Sigmoid colon (tissue), 6 donors: ENCODE measurements at regions not wholly inside any gene's neighbourhood (a gene's known extent, or its start where the extent isn't known, plus 50 kb on each side); places are given as distances from the start of the nearest gene placed in this dataset.
"Not testable (repeated sequence)": the region's sequence is repeated elsewhere in the genome, so short reads cannot be mapped to it uniquely, and the experiment has no call there.

ENCODE experiments used
- DNase-seq: peaks from one replicate; pipeline ENCODE4 v3.0.0-alpha.2; 2019
- H3K27ac ChIP-seq, 4 donors: fragments of 200-600 bp; sonication (generic); one replicate each; pipeline ENCODE4 v1.5.1; 2016 to 2019; ENCODE audit warnings: mild to moderate bottlenecking in 1 of 4
- H3K27me3 ChIP-seq, 3 donors: fragments of 200-600 bp; sonication (generic); one replicate each; pipeline ENCODE4 v1.5.1; 2019; ENCODE audit warnings: mild to moderate bottlenecking in 1 of 3
- H3K36me3 ChIP-seq, 4 donors: fragments of 200-600 bp; sonication (generic); one replicate each; pipeline ENCODE4 v1.5.1; 2016 to 2019
- H3K4me1 ChIP-seq, 4 donors: fragments of 200-600 bp; sonication (generic); one replicate each; pipeline ENCODE4 v1.5.1; 2017 to 2019
- H3K4me3 ChIP-seq, 4 donors: fragments of 200-600 bp; sonication (generic); one replicate each; pipeline ENCODE4 v1.5.1; 2017 to 2019; ENCODE audit warnings: mild to moderate bottlenecking in 2 of 4, moderate library complexity in 1 of 4
- H3K9me3 ChIP-seq, 4 donors: fragments of 200-600 bp in 3 of 4; sonication (generic) in 3 of 4; one replicate each; pipeline versions ENCODE4 v1.5.1 to v1.6.1; 2013 to 2019
- WGBS, 2 donors: extraction: QIAGEN DNeasy Blood & Tissue Kit; methylation state at CpG; one replicate each; pipeline ENCODE4 v1.1.7; 2013; 5-methylcytosine and 5-hydroxymethylcytosine counted together
- intact Hi-C: fragments of 100-400 bp; cut with DNase I; formaldehyde crosslinking; loops from one replicate; pipeline ENCODE4 v1.15.1; 2023
- donor health status: healthy with polysubstance abuse.
- donor health status: healthy.

DNA sequence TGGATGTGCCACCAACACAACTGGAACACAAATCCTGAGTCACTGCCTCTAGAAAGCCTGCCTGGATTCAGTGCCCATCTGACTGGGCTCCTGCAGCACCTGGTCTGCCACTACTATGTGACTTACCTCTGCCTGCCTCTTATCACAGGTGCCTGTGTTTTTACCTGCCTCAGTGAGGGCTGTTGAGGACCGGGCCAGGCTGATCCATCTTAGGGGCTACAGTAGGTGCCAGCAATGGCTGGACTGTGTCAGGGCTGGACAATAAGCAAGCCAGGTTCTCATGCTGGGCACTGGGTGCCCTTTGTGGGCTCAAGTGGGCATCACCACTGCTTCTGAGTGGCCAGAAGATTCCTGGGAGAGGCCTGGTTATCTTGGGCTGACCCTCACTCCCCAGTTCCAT lies 948.6 kb upstream of the TPTE start:
- H3K4me3 ChIP-seq, intact Hi-C loops, H3K36me3 ChIP-seq, H3K27ac ChIP-seq, H3K27me3 ChIP-seq, H3K4me1 ChIP-seq, DNase-seq, H3K9me3 ChIP-seq: not testable (repeated sequence)
- WGBS, 2 donors = 74 to 78% methylated on average over 1 of the region's 1 CpG

DNA sequence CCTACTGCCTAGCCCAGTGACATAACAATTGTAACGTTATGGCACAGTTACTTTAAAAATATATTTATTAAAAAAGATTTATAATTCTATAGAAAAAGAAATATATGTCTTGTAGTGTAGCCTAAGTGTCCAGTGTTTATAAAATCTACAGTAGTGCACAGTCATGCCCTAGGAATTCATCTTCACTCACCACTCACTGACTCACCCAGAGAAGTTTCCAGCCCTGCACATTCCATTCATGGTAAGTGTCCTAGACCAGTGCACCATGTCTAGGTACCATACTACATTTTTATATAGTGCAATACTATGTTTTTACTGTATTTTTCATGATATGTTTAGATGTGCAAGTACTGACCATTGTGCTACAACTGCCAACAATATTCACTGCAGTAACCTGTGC lies 947.9 kb upstream of the TPTE start:
- H3K27me3 ChIP-seq, H3K4me1 ChIP-seq, H3K9me3 ChIP-seq, DNase-seq, intact Hi-C loops, H3K36me3 ChIP-seq, H3K27ac ChIP-seq, H3K4me3 ChIP-seq: not testable (repeated sequence)
- no CpG with 5 or more reads among the region's 1 CpG for WGBS, 2 donors

DNA sequence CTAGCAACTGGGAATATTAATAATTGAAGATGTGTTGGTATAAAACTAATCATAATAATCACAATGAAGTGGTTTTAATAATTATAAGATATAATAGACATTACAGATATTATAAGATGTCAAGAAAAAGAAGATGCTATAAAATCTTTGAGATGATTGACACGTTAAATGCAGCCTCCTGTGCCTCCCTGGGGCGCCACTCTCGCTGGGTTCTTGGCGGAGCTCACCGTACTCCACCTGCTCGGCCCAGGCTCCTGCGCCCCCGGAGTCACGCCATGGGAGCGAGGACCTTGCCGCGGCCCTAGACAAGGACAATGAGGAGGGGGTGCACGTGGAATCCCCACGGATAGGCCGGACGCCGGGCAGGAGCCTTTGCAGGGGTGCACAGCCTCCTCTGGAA lies 942.1 kb upstream of the TPTE start:
- DNase-seq, intact Hi-C loops, H3K4me3 ChIP-seq, H3K9me3 ChIP-seq, H3K4me1 ChIP-seq, H3K27ac ChIP-seq, H3K27me3 ChIP-seq, H3K36me3 ChIP-seq: not testable (repeated sequence)
- WGBS, 2 donors = 81 to 83% methylated on average over 12 of the region's 17 CpGs

DNA sequence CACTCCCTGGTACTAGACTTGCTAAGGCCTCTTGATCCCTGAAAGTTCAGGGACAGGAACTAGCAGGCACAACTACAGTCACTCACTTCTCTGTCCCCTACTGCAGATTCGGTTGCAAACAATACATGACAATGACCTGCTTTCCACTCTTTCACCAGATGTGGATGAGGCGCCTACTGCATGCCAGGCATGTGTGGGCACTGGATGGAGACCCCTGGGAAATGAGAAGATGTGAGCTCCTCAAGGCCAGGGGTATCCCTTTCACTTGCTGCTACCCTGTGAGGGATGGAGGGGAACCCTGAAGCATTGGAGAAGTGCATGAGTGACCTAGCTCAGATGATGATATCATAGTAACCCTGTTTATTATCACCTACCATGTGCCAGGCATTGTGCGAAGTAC lies 933.4 kb upstream of the TPTE start:
- DNase-seq, H3K27me3 ChIP-seq, H3K4me3 ChIP-seq, H3K4me1 ChIP-seq, H3K36me3 ChIP-seq, intact Hi-C loops, H3K9me3 ChIP-seq, H3K27ac ChIP-seq: not testable (repeated sequence)
- 46 to 51% methylated on average over 2 of the region's 3 CpGs for WGBS, 2 donors

DNA sequence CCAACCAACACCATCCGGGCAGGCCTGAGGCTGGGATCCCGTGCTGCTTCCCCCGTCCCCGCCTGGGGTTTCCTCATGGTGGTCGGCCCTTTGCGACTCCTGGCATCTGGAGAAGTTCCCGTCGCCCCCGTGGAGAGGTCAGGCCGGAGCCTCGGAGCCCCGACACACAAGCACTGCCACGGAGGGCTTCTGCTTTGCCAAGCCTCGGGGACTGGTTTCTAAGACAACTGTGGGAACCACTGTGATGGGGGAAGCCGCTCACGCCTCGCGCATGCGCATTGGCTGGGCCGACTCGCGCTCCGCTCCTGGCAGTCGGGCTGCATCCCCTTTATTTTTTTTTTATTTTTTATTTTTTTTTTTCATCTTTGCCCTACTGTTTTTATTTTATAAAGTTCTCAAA lies 928.8 kb upstream of the TPTE start:
- DNase-seq, H3K4me3 ChIP-seq, H3K36me3 ChIP-seq, H3K27me3 ChIP-seq, H3K4me1 ChIP-seq, H3K27ac ChIP-seq, H3K9me3 ChIP-seq, intact Hi-C loops: not testable (repeated sequence)
- WGBS, 2 donors = 87 to 88% methylated on average over 20 of the region's 24 CpGs

DNA sequence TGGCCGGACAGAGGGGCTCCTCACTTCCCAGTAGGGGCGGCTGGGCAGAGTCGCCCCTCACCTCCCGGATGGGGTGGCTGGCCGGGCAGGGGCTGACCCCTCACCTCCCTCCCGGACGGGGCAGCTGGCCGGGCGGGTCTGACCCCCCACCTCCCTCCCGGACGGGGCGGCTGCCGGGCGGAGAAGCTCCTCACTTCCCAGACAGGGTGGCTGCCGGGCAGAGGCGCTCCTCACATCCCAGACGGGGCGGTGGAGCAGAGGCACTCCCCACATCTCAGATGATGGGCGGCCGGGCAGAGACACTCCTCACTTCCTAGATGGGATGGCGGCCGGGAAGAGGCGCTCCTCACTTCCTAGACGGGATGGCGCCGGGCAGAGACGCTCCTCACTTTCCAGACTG lies 927.7 kb upstream of the TPTE start:
- H3K36me3 ChIP-seq, H3K27ac ChIP-seq, DNase-seq, H3K27me3 ChIP-seq, intact Hi-C loops, H3K4me3 ChIP-seq, H3K4me1 ChIP-seq, H3K9me3 ChIP-seq: not testable (repeated sequence)
- 85 to 87% methylated on average over 16 of the region's 27 CpGs for WGBS, 2 donors

DNA sequence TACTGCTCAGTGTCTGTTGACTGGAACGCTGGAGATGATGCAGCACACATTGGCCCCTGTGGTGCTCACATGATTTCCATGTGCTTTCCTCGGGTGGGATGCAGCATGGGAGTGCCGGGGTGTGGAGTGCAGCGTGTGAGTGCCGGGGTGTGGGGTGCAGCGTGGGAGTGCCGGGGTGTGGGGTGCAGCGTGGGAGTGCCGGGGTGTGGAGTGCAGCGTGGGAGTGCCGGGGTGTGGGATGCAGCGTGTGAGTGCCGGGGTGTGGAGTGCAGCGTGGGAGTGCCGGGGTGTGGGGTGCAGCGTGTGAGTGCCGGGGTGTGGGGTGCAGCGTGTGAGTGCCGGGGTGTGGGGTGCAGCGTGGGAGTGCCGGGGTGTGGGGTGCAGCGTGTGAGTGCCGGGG lies 907.4 kb upstream of the TPTE start:
- H3K27ac ChIP-seq, intact Hi-C loops, H3K9me3 ChIP-seq, H3K27me3 ChIP-seq, H3K36me3 ChIP-seq, DNase-seq, H3K4me3 ChIP-seq, H3K4me1 ChIP-seq: not testable (repeated sequence)
- 89 to 92% methylated on average over 22 to 23 of the region's 23 CpGs for WGBS, 2 donors

- H3K27me3 ChIP-seq, intact Hi-C loops, H3K36me3 ChIP-seq, H3K4me1 ChIP-seq, H3K4me3 ChIP-seq, H3K27ac ChIP-seq, DNase-seq, H3K9me3 ChIP-seq: not testable (repeated sequence)
- 60% methylated on average over 1 of the region's 2 CpGs; no CpG with 5 or more reads in 1 of the 2 donors for WGBS, 2 donors
Measured at GRCh38 chr21:9621121-9621793, 900.1 kb upstream of the TPTE start.

- H3K4me3 ChIP-seq, H3K9me3 ChIP-seq, intact Hi-C loops, DNase-seq, H3K27me3 ChIP-seq, H3K27ac ChIP-seq, H3K4me1 ChIP-seq, H3K36me3 ChIP-seq: not testable (repeated sequence)
- 68 to 87% methylated on average over 1 of the region's 3 CpGs for WGBS, 2 donors
Measured at GRCh38 chr21:9628051-9628450, 893.3 kb upstream of the TPTE start.

DNA sequence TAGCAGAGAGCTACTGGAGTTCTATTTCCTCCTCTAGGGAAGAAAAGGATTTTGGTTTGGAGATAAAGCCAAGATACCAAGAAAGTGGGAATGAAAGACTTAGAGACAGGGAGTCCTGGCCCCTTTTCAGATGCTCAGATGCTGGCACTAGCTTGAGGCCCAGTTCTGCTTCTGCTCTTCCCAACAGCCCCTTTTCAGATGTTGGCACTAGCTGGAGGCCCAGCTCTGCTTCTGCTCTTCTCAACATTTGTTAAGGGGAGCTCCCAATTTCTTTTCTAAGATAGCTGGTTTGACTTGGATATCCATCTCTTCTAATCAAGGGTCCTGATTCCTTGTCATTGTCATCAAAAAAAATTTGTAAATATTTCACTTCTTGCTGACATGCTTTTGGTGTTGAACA lies 874.0 kb upstream of the TPTE start:
- H3K4me1 ChIP-seq, H3K4me3 ChIP-seq, DNase-seq, H3K36me3 ChIP-seq, H3K9me3 ChIP-seq, intact Hi-C loops, H3K27me3 ChIP-seq, H3K27ac ChIP-seq: not testable (repeated sequence)

DNA sequence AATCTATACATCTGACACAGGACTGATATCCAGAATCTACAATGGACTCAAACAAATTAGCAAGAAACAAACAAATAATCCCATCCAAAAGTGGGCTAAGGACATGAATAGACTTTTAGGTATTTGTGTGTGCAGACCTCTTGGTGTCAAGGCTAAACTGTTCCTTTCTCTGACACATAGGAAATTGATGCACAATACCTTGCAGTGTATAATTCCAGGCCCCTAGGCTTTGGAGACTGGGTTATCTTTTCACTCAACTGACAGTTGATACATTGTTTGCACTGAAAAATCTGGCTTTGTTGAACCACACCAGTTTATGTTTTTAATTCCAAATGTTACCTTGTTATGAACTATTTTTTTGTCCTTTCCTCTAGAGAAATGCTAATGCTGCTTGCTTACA lies 873.1 kb upstream of the TPTE start:
- H3K36me3 ChIP-seq, DNase-seq, H3K27ac ChIP-seq, H3K4me3 ChIP-seq, H3K9me3 ChIP-seq, H3K4me1 ChIP-seq, H3K27me3 ChIP-seq, intact Hi-C loops: not testable (repeated sequence)

GRCh38 chr21:9648947-9649720 lies 872.2 kb upstream of the TPTE start:
- H3K9me3 ChIP-seq, H3K4me1 ChIP-seq, H3K4me3 ChIP-seq, H3K36me3 ChIP-seq, H3K27ac ChIP-seq, H3K27me3 ChIP-seq, DNase-seq, intact Hi-C loops: not testable (repeated sequence)
- 64 to 70% methylated on average over 6 of the region's 6 CpGs for WGBS, 2 donors

- H3K27ac ChIP-seq, H3K36me3 ChIP-seq, H3K9me3 ChIP-seq, intact Hi-C loops, H3K4me1 ChIP-seq, H3K27me3 ChIP-seq, H3K4me3 ChIP-seq, DNase-seq: not testable (repeated sequence)
- WGBS, 2 donors = 51 to 57% methylated on average over 2 of the region's 2 CpGs
Measured at GRCh38 chr21:9652819-9653218, 868.6 kb upstream of the TPTE start.
